IMR-90 (cell line): ENCODE measurements at regions not wholly inside any gene's neighbourhood (a gene's known extent, or its start where the extent isn't known, plus 50 kb on each side); places are given as distances from the start of the nearest gene placed in this dataset.

Experiments
- ATAC-seq: fragments of 200-7000 bp; cut with Tn5 transposase; 2 replicates; pipeline ENCODE4 v1.9.1; 2020; ENCODE audit warnings: low read depth, mild to moderate bottlenecking, moderate library complexity
- BruUV-seq: library from RNA; stranded (reverse); fragments of 400-500 nt; replicated peaks from 2 replicates; lab custom pipeline; 2021; lab: Mats Ljungman, UMichigan
- CTCF ChIA-PET: fragments of 300-600 bp; formaldehyde crosslinking; extraction: SDS; loops from one replicate; lab custom pipeline; 2021; ENCODE audit warnings: antibody characterized with exemption; lab: Yijun Ruan, JAX
- POLR2A ChIA-PET: fragments of 300-600 bp; sonication (Branson Sonifier 250); formaldehyde crosslinking; loops from one replicate; lab custom pipeline; 2022; ENCODE audit warnings: antibody characterized with exemption; ENCODE audit not compliant: unreplicated experiment; lab: Charles Lee
- DNase-seq: peaks from one replicate; pipeline ENCODE4 v3.0.0; 2013
- H2AFZ ChIP-seq: replicated peaks from 2 replicates; pipeline ENCODE3; 2013; ENCODE audit warnings: low read length, mild to moderate bottlenecking; ENCODE audit not compliant: poor library complexity
- H2AK5ac ChIP-seq: 2 replicates; pipeline ENCODE4 v1.6.1; 2013; ENCODE audit warnings: low read depth, low read length, inconsistent platforms
- H2AK9ac ChIP-seq: replicated peaks from 2 replicates; pipeline ENCODE3; 2013; ENCODE audit warnings: mild to moderate bottlenecking, low read depth, low read length, moderate library complexity; ENCODE audit not compliant: poor library complexity
- H2BK120ac ChIP-seq: 2 replicates; pipeline ENCODE4 v1.6.1; 2013; ENCODE audit warnings: low read depth, low read length, inconsistent platforms
- H2BK15ac ChIP-seq: 3 replicates; pipeline ENCODE4 v1.6.1; 2013; ENCODE audit warnings: low read depth, low read length, inconsistent platforms
- H2BK20ac ChIP-seq: 2 replicates; pipeline ENCODE4 v1.6.1; 2013; ENCODE audit warnings: low read depth, mild to moderate bottlenecking, inconsistent platforms, low read length, moderate library complexity
- H2BK5ac ChIP-seq: 2 replicates; pipeline ENCODE4 v1.6.1; 2013; ENCODE audit warnings: mild to moderate bottlenecking, low read depth, low read length, inconsistent platforms; ENCODE audit not compliant: poor library complexity, severe bottlenecking
- H3K14ac ChIP-seq: replicated peaks from 2 replicates; pipeline ENCODE4 v1.6.1; 2013; ENCODE audit warnings: low read depth, low read length, inconsistent platforms
- H3K18ac ChIP-seq: 2 replicates; pipeline ENCODE4 v1.6.1; 2013; ENCODE audit warnings: low read depth, low read length, control low read depth
- H3K23ac ChIP-seq: 2 replicates; pipeline ENCODE4 v1.6.1; 2013; ENCODE audit warnings: low read depth, low read length, inconsistent platforms
- H3K27ac ChIP-seq: 2 replicates; pipeline ENCODE4 v1.5.1; 2013; ENCODE audit warnings: mild to moderate bottlenecking, control low read depth, low read length; ENCODE audit not compliant: insufficient read depth
- H3K27me3 ChIP-seq: 2 replicates; pipeline ENCODE4 v1.6.1; 2013; ENCODE audit warnings: low read length; ENCODE audit not compliant: control insufficient read depth, insufficient read depth
- H3K36me3 ChIP-seq: 2 replicates; pipeline ENCODE4 v1.6.1; 2013; ENCODE audit warnings: low read length, mixed read lengths; ENCODE audit not compliant: control insufficient read depth, insufficient read depth
- H3K4ac ChIP-seq: 2 replicates; pipeline ENCODE4 v1.6.1; 2013; ENCODE audit warnings: low read depth, low read length, inconsistent platforms
- H3K4me1 ChIP-seq: 2 replicates; pipeline ENCODE4 v1.6.1; 2013; ENCODE audit warnings: low read length, mixed read lengths; ENCODE audit not compliant: control insufficient read depth, insufficient read depth
- H3K4me2 ChIP-seq: 2 replicates; pipeline ENCODE4 v1.6.1; 2013; ENCODE audit warnings: low read depth, mild to moderate bottlenecking, control low read depth, low read length, moderate library complexity
- H3K4me3 ChIP-seq: 2 replicates; pipeline ENCODE4 v1.5.1; 2013; ENCODE audit warnings: low read depth, mild to moderate bottlenecking, control low read depth, low read length, moderate library complexity; ENCODE audit not compliant: insufficient read depth
- H3K56ac ChIP-seq: 2 replicates; pipeline ENCODE4 v1.6.1; 2013; ENCODE audit warnings: low read length, inconsistent platforms; ENCODE audit not compliant: insufficient read depth; ENCODE audit errors: extremely low read depth
- H3K79me1 ChIP-seq, 2 experiments: 2 replicates each; pipeline ENCODE4 v1.6.1; 2013; ENCODE audit warnings: low read length in 2 of 2, inconsistent platforms in 1 of 2, low read depth in 1 of 2
- H3K9ac ChIP-seq: 2 replicates; pipeline ENCODE4 v1.6.1; 2013; ENCODE audit warnings: low read depth, low read length, control low read depth
- H3K9me1 ChIP-seq: 2 replicates; pipeline ENCODE4 v1.6.1; 2013; ENCODE audit warnings: low read length, inconsistent platforms; ENCODE audit not compliant: insufficient read depth
- H3K9me3 ChIP-seq: 2 replicates; pipeline ENCODE4 v1.6.1; 2013; ENCODE audit warnings: low read length; ENCODE audit not compliant: control insufficient read depth, insufficient read depth
- H4K20me1 ChIP-seq: 2 replicates; pipeline ENCODE4 v1.6.1; 2013; ENCODE audit warnings: low read length, inconsistent platforms; ENCODE audit not compliant: insufficient read depth
- H4K5ac ChIP-seq: 2 replicates; pipeline ENCODE4 v1.6.1; 2013; ENCODE audit warnings: mild to moderate bottlenecking, low read depth, low read length, control low read depth
- H4K8ac ChIP-seq, 2 experiments: 2 replicates each; pipeline ENCODE4 v1.6.1; 2013; ENCODE audit warnings: low read depth in 2 of 2, low read length in 2 of 2, control low read depth in 1 of 2, inconsistent platforms in 1 of 2
- H4K91ac ChIP-seq: 2 replicates; pipeline ENCODE4 v1.6.1; 2013; ENCODE audit warnings: low read depth, low read length, inconsistent platforms; ENCODE audit not compliant: insufficient read depth
- CEBPB ChIP-seq: IDR thresholded peaks from 2 replicates; pipeline ENCODE4 v1.6.1; 2012; ENCODE audit warnings: low read depth, low read length, improper control_type of control experiment
- CHD1 ChIP-seq: IDR thresholded peaks from 2 replicates; pipeline ENCODE4 v1.6.1; 2012; ENCODE audit warnings: low read depth, low read length, improper control_type of control experiment
- MAFK ChIP-seq: IDR thresholded peaks from 2 replicates; pipeline ENCODE4 v1.6.1; 2012; ENCODE audit warnings: low read depth, low read length, improper control_type of control experiment
- RFX5 ChIP-seq: IDR thresholded peaks from 2 replicates; pipeline ENCODE4 v1.8.0; 2012; ENCODE audit warnings: low read depth, mild to moderate bottlenecking, low read length, moderate library complexity
- SMC3 ChIP-seq: fragments of 150-350 bp; IDR thresholded peaks from 2 replicates; pipeline ENCODE4 v1.6.1; 2016; ENCODE audit warnings: low read depth, mild to moderate bottlenecking, antibody characterized with exemption, low read length, moderate library complexity
- WGBS, 2 experiments: methylation state at CpG; one replicate each; pipeline versions ENCODE4 v1.1.5 to v1.1.7; 2013; ENCODE audit warnings: missing lambda C conversion rate in 2 of 2; ENCODE audit not compliant: insufficient read length in 1 of 2; ENCODE audit errors: extremely low coverage in 2 of 2; 5-methylcytosine and 5-hydroxymethylcytosine counted together
- dilution Hi-C: fragments of 300-500 bp; cut with HindIII; formaldehyde crosslinking; loops from one replicate; pipeline ENCODE4 v1.14.3; 2018; ENCODE audit warnings: low sequenced_read_pairs; ENCODE audit not compliant: unreplicated experiment
- in situ Hi-C: fragments of 300-500 bp; cut with MboI; formaldehyde crosslinking; loops from 3 replicates; pipeline ENCODE4 v1.14.3; 2019; ENCODE audit warnings: low sequenced_read_pairs, inconsistent platforms, mixed read lengths
- intact Hi-C: fragments of 100-400 bp; cut with micrococcal nuclease; formaldehyde crosslinking; loops from 2 replicates; pipeline ENCODE4 v1.10.0; 2022
- TF ChIP-seq, protein P1 (sequence below): fragments of 150-350 bp; IDR thresholded peaks from 2 replicates; pipeline ENCODE4 v1.6.1; 2017; ENCODE audit warnings: mild to moderate bottlenecking, antibody characterized with exemption, low read length, low read depth

DNA sequence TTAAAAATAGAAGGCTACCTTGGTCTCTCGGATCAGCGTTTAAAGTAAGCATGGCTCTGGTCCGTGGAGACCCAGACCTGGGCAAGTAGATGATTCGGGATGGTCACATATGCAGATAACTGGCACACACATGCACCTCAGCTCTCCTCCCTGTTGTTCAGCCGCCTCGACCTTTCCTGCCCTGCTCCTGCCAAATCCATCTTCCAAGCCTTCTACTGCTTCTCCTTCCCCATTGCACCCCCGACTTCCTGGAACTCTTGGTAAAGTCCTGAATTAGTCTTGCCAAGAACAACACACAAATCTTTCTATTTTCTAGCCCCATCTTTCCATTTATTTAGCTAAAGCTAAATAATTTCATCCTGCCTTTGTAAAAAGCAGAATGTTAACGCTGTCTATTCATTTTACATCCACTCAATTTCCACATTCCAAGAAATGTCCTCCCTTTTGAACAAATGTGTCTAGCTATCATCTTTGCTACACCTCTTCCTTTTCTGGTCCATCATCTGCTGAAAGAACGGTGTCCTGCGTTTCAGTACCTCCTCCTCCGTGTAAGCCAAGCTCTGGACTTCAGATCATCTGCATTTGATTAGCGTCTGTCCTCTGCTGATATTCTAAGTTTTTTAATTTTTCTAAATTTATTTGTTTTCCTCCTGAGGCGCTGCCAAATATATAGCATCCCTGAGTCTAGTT, 92.5 kb downstream of the ZIC5 start:
- intact Hi-C loops (loop anchor here (10.0 kb wide), 1 partner anchor 194 kb away; no protein-coding TSS in a partner anchor), in situ Hi-C loops (no loop called here), dilution Hi-C loops (no loop called here)
- Histone ChIP-seq H4K91ac (no peak overlapping the region), H2BK20ac (no peak overlapping the region), H2AFZ (no peak overlapping the region), H3K56ac (no peak overlapping the region), H3K27ac (no peak overlapping the region), H2BK120ac (no peak overlapping the region), H2BK5ac (no peak overlapping the region), H3K9me3 (no peaks in the 10 kb centered on the region), H3K4me3 (no peak overlapping the region), H3K36me3 (no peaks in the 10 kb centered on the region), H3K4me1 (no peaks in the 10 kb centered on the region), H4K5ac (no peak overlapping the region), H4K20me1 (no peaks in the 10 kb centered on the region), H2AK9ac (no peak overlapping the region), H3K4me2 (no peak overlapping the region), H2AK5ac (no peak overlapping the region), H3K23ac (no peak overlapping the region), H3K4ac (no peak overlapping the region), H3K9me1 (no peaks in the 10 kb centered on the region), H3K18ac (no peak overlapping the region), H3K14ac (no peak overlapping the region), H3K9ac (no peak overlapping the region), H4K8ac (no peak overlapping the region), H2BK15ac (no peak overlapping the region), H3K27me3 (peaks cover 8% of the 10 kb centered on the region), H3K79me1 (no peaks in the 10 kb centered on the region)
- DNase-seq = no peak
- WGBS, 2 experiments = 42% methylated on average over 5 of the region's 13 CpGs; no CpG with 5 or more reads in 1 of the 2 experiments
- TF ChIP-seq CHD1 (no peak), RFX5 (no peak), SMC3 (no peak), MAFK (no peak), CEBPB (no peak)
- TF ChIP-seq, protein P1, sequence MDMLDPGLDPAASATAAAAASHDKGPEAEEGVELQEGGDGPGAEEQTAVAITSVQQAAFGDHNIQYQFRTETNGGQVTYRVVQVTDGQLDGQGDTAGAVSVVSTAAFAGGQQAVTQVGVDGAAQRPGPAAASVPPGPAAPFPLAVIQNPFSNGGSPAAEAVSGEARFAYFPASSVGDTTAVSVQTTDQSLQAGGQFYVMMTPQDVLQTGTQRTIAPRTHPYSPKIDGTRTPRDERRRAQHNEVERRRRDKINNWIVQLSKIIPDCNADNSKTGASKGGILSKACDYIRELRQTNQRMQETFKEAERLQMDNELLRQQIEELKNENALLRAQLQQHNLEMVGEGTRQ = no peak
- POLR2A ChIA-PET = no interaction called here
- CTCF ChIA-PET = no interaction called here
- ATAC-seq = no peak
- no TSS peak for BruUV-seq
